Colonic mucosa (tissue), 4 donors: ENCODE measurements at regions not wholly inside any gene's neighbourhood (a gene's known extent, or its start where the extent isn't known, plus 50 kb on each side); places are given as distances from the start of the nearest gene placed in this dataset.

Source experiments
- DNase-seq: peaks from one replicate; pipeline ENCODE4 v3.0.0-alpha.2; 2020
- H3K27ac ChIP-seq: fragments of 200-600 bp; one replicate; pipeline ENCODE4 v1.8.0; 2021
- H3K27me3 ChIP-seq: fragments of 200-600 bp; one replicate; pipeline ENCODE4 v1.8.0; 2021
- H3K36me3 ChIP-seq: fragments of 200-600 bp; one replicate; pipeline ENCODE4 v1.8.0; 2021
- H3K4me1 ChIP-seq: fragments of 200-600 bp; one replicate; pipeline ENCODE4 v1.8.0; 2021; ENCODE audit warnings: mild to moderate bottlenecking
- H3K4me3 ChIP-seq: fragments of 200-600 bp; one replicate; pipeline ENCODE4 v1.8.0; 2021
- H3K9ac ChIP-seq, 2 donors: one replicate each; pipeline ENCODE4 v1.7.0; 2013; ENCODE audit warnings: control low read depth in 2 of 2, low read depth in 2 of 2, low read length in 2 of 2
- H3K9me3 ChIP-seq: fragments of 200-600 bp; one replicate; pipeline ENCODE4 v1.8.0; 2021
- CTCF ChIP-seq: fragments of 200-600 bp; IDR thresholded peaks from one replicate; pipeline ENCODE4 v1.8.0; 2022; ENCODE audit warnings: antibody characterized with exemption, mild to moderate bottlenecking
- intact Hi-C: fragments of 100-400 bp; cut with DNase I; formaldehyde crosslinking; loops from one replicate; pipeline ENCODE4 v1.14.1; 2022
- donor health status: healthy.
- donor health status: DM: no; HTN: no; CAD: no.
- donor health status: DM: no; HTN: no; CAD: no.

- Histone ChIP-seq H3K36me3 (no peaks in the 10 kb centered on the region), H3K27me3 (no peaks in the 10 kb centered on the region), H3K4me3 (no peak overlapping the region), H3K9me3 (no peaks in the 10 kb centered on the region), H3K27ac (peak overlapping the region; percentile 60), H3K9ac (peak overlapping the region in 1 of 2 donors; percentile 23), H3K4me1 (no peaks in the 10 kb centered on the region)
- TF ChIP-seq CTCF: no peak
- peak; percentile 68 for DNase-seq
- intact Hi-C loops: no loop called here
Measured at GRCh38 chr4:151564321-151564720, 155.3 kb downstream of the FHIP1A start.

DNA sequence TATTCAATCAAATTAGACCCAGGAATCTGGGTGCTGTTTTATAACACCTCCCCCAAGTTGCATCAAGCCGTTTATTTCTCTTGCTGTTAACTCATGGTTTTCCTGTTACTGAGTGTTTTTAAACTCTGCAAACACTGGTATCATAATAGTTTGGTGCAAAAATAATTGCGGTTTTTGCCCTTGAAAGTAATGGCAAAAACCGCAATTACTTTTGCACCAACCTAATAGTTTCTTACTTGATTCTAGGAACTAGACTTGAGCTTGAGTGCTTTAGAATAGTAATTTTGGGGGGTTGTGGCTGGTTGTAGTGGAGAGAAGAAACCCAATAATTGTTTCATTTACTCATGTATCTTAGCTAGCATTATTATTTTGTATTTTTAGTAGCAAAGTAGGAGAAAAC is 156.6 kb downstream of the FHIP1A start:
- intact Hi-C loops: no loop called here

GRCh38 chr4:151566053-151566452 is 157.1 kb downstream of the FHIP1A start:
- intact Hi-C loops: no loop called here
- no peak for DNase-seq
- Histone ChIP-seq H3K27me3 (no peaks in the 10 kb centered on the region), H3K27ac (no peak overlapping the region), H3K36me3 (no peaks in the 10 kb centered on the region), H3K9ac (peak overlapping the region in 1 of 2 donors; percentile 3), H3K4me1 (no peaks in the 10 kb centered on the region), H3K4me3 (no peak overlapping the region), H3K9me3 (no peaks in the 10 kb centered on the region)
- TF ChIP-seq CTCF: no peak

More for the DNA sequence above, 156.6 kb downstream of the FHIP1A start:
- Histone ChIP-seq H3K9ac (peak overlapping the region in 1 of 2 donors; percentile 23), H3K4me1 (no peaks in the 10 kb centered on the region), H3K27me3 (no peaks in the 10 kb centered on the region), H3K9me3 (no peaks in the 10 kb centered on the region), H3K4me3 (no peak overlapping the region), H3K27ac (peak overlapping the region; percentile 60), H3K36me3 (no peaks in the 10 kb centered on the region)
- DNase-seq: no peak
- no peak for TF ChIP-seq CTCF

GRCh38 chr4:151567056-151567455 is 158.1 kb downstream of the FHIP1A start:
- H3K27ac ChIP-seq: peak overlapping the region; percentile 34
- no peak for DNase-seq
- TF ChIP-seq CTCF: no peak

GRCh38 chr4:151568966-151569365 is 160.0 kb downstream of the FHIP1A start:
- H3K36me3 ChIP-seq: no peaks in the 10 kb centered on the region
- H3K9ac ChIP-seq: no peak overlapping the region
- H3K27ac ChIP-seq: no peak overlapping the region
- no peaks in the 10 kb centered on the region for H3K4me1 ChIP-seq
- H3K9me3 ChIP-seq: no peaks in the 10 kb centered on the region
- no peak for TF ChIP-seq CTCF
- DNase-seq: no peak
- intact Hi-C loops: no loop called here
- no peak overlapping the region for H3K4me3 ChIP-seq
- no peaks in the 10 kb centered on the region for H3K27me3 ChIP-seq

More at GRCh38 chr4:151567056-151567455, 158.1 kb downstream of the FHIP1A start:
- no peaks in the 10 kb centered on the region for H3K9me3 ChIP-seq
- no peaks in the 10 kb centered on the region for H3K27me3 ChIP-seq
- H3K36me3 ChIP-seq: no peaks in the 10 kb centered on the region
- intact Hi-C loops: no loop called here
- peak overlapping the region in 1 of 2 donors; percentile 42 for H3K9ac ChIP-seq
- no peaks in the 10 kb centered on the region for H3K4me1 ChIP-seq
- H3K4me3 ChIP-seq: no peak overlapping the region
